HepG2 (cell line): ENCODE measurements at regions not wholly inside any gene's neighbourhood (a gene's known extent, or its start where the extent isn't known, plus 50 kb on each side); places are given as distances from the start of the nearest gene placed in this dataset.

Source experiments
- ATAC-seq: fragments of 200-7000 bp; cut with Tn5 transposase; 3 replicates; pipeline ENCODE4 v1.9.1; 2020; ENCODE audit warnings: mild to moderate bottlenecking, moderate library complexity
- BruUV-seq: library from RNA; stranded (reverse); fragments of 400-500 nt; replicated peaks from 2 replicates; lab custom pipeline; 2021; lab: Mats Ljungman, UMichigan
- CTCF ChIA-PET: fragments of 300-600 bp; formaldehyde crosslinking; extraction: SDS; loops from one replicate; lab custom pipeline; 2021; ENCODE audit warnings: low total read pairs, inconsistent platforms, low intra/inter-chr PET ratio; lab: Yijun Ruan, JAX
- POLR2A ChIA-PET: fragments of 350-600 bp; sonication (Branson Sonifier 250); formaldehyde crosslinking; loops from one replicate; lab custom pipeline; 2020; ENCODE audit warnings: antibody characterized with exemption, inconsistent platforms; lab: Yijun Ruan, JAX
- DNase-seq: peaks from one replicate; pipeline ENCODE4 v3.0.0-alpha.2; 2015; ENCODE audit warnings: low spot score
- FAIRE-seq: peaks from 3 replicates; lab custom pipeline; 2011; peaks lifted over from hg19 to GRCh38; lab: Jason Lieb, UNC
- H2AFZ ChIP-seq: one replicate; pipeline ENCODE4 v1.6.1; 2011; ENCODE audit warnings: low read length, inconsistent platforms
- H3K27ac ChIP-seq: fragments of 300-600 bp; 3 replicates; pipeline ENCODE4 v1.8.0; 2011; ENCODE audit warnings: mixed run types, mild to moderate bottlenecking, mixed read lengths, low read length, inconsistent platforms; ENCODE audit not compliant: insufficient read depth; ENCODE audit errors: extremely low read length
- H3K27me3 ChIP-seq, 2 experiments: fragments of 200-600 bp in 1 of 2; 2 replicates in 1 of 2; 3 replicates in 1 of 2; pipeline versions ENCODE4 v1.6.0 to v1.8.0; 2011; ENCODE audit warnings: low read length in 2 of 2, mild to moderate bottlenecking in 2 of 2, moderate library complexity in 2 of 2, inconsistent platforms in 1 of 2; ENCODE audit not compliant: insufficient read depth in 2 of 2, control insufficient read depth in 1 of 2
- H3K36me3 ChIP-seq, 2 experiments: fragments of 200-600 bp in 1 of 2; replicated peaks in 1 of 2; 2 replicates in 1 of 2; 3 replicates in 1 of 2; pipeline versions ENCODE4 v1.5.1 to v1.8.0; 2011; ENCODE audit warnings: low read length in 2 of 2, inconsistent platforms in 1 of 2; ENCODE audit not compliant: insufficient read depth in 2 of 2, control insufficient read depth in 1 of 2
- H3K4me1 ChIP-seq: 2 replicates; pipeline ENCODE4 v1.5.1; 2012; ENCODE audit warnings: low read length, inconsistent platforms; ENCODE audit not compliant: insufficient read depth
- H3K4me2 ChIP-seq: 2 replicates; pipeline ENCODE4 v1.6.0; 2011; ENCODE audit warnings: low read depth, low read length, inconsistent platforms
- H3K4me3 ChIP-seq, 3 experiments: fragments of 200-600 bp in 1 of 3; sonication (generic), shearing (Covaris generic) in 1 of 3; replicated peaks in 1 of 3; 2 replicates each; pipeline ENCODE4 v1.5.1; 2011 to 2016; ENCODE audit warnings: low read length in 3 of 3, inconsistent platforms in 2 of 3, low read depth in 2 of 3, mild to moderate bottlenecking in 2 of 3, control low read depth in 1 of 3, mixed read lengths in 1 of 3; ENCODE audit not compliant: insufficient read depth in 1 of 3
- H3K79me2 ChIP-seq: one replicate; pipeline ENCODE4 v1.6.1; 2011; ENCODE audit warnings: low read length, inconsistent platforms; ENCODE audit not compliant: insufficient read depth
- H3K9ac ChIP-seq: 2 replicates; pipeline ENCODE4 v1.6.0; 2011; ENCODE audit warnings: mild to moderate bottlenecking, low read depth, low read length, inconsistent platforms; ENCODE audit not compliant: insufficient read depth
- H3K9me3 ChIP-seq: 2 replicates; pipeline ENCODE4 v1.5.1; 2012; ENCODE audit warnings: mild to moderate bottlenecking, low read length
- H4K20me1 ChIP-seq: 2 replicates; pipeline ENCODE4 v1.6.0; 2011; ENCODE audit warnings: inconsistent platforms, mild to moderate bottlenecking, low read length, moderate library complexity; ENCODE audit not compliant: insufficient read depth
- MAFG ChIP-seq: sonication (generic); formaldehyde crosslinking; IDR thresholded peaks from 2 replicates; pipeline ENCODE4 v1.5.1; 2020; ENCODE audit warnings: mild to moderate bottlenecking, missing genetic modification reagents
- MLXIP ChIP-seq: sonication (generic); formaldehyde crosslinking; IDR thresholded peaks from 2 replicates; pipeline ENCODE4 v1.9.0; 2021; ENCODE audit warnings: missing genetic modification reagents, borderline replicate concordance
- SIX1 ChIP-seq: sonication (generic); formaldehyde crosslinking; IDR thresholded peaks from 2 replicates; pipeline ENCODE4 v1.4.0; 2020; ENCODE audit warnings: missing genetic modification reagents, borderline replicate concordance
- SMC3 ChIP-seq: IDR thresholded peaks from 2 replicates; pipeline ENCODE4 v1.6.1; 2011; ENCODE audit warnings: low read length, improper control_type of control experiment
- ZBTB42 ChIP-seq: sonication (generic); formaldehyde crosslinking; IDR thresholded peaks from 2 replicates; pipeline ENCODE4 v1.5.0; 2020; ENCODE audit warnings: mild to moderate bottlenecking, missing genetic modification reagents
- ZBTB49 ChIP-seq: sonication (generic); formaldehyde crosslinking; IDR thresholded peaks from 2 replicates; pipeline ENCODE4 v1.4.0; 2020; ENCODE audit warnings: missing genetic modification reagents, borderline replicate concordance
- ZNF251 ChIP-seq: sonication (generic); formaldehyde crosslinking; IDR thresholded peaks from 2 replicates; pipeline ENCODE4 v1.9.0; 2021; ENCODE audit warnings: mild to moderate bottlenecking, missing genetic modification reagents
- ZNF512 ChIP-seq: sonication (generic); formaldehyde crosslinking; IDR thresholded peaks from 2 replicates; pipeline ENCODE4 v1.4.0; 2020; ENCODE audit warnings: mild to moderate bottlenecking, missing genetic modification reagents
- WGBS: methylation state at CpG from one replicate; pipeline ENCODE4 v1.1.6; 2017; ENCODE audit warnings: low lambda C conversion rate; 5-methylcytosine and 5-hydroxymethylcytosine counted together
- in situ Hi-C: cut with HindIII; loops from 2 replicates; pipeline ENCODE4 v1.10.0; 2017; ENCODE audit warnings: low pct_unique_long_range_greater_than_20kb; ENCODE audit not compliant: extremely low pct_ligation_motif_present
- intact Hi-C: fragments of 100-400 bp; cut with micrococcal nuclease; formaldehyde crosslinking; loops from one replicate; pipeline ENCODE4 v1.10.0; 2022; ENCODE audit not compliant: unreplicated experiment

- in situ Hi-C loops = no loop called here
- no peaks in the 10 kb centered on the region for H3K4me1 ChIP-seq
- H3K79me2 ChIP-seq = no peaks in the 10 kb centered on the region
- ChIA-PET POLR2A (no interaction called here), CTCF (no interaction called here)
- FAIRE-seq = no peak
- no peaks in the 10 kb centered on the region for H3K9me3 ChIP-seq
- WGBS = 24% methylated on average over 8 of the region's 8 CpGs
- no peaks in the 10 kb centered on the region for H3K36me3 ChIP-seq
- no peak for DNase-seq
- no peaks in the 10 kb centered on the region for H3K27me3 ChIP-seq
- BruUV-seq = no TSS peak
- no peak for ATAC-seq
- no peak overlapping the region for H3K4me3 ChIP-seq
- intact Hi-C loops = no loop called here
- TF ChIP-seq ZBTB49 (CRISPR knock-in tag) (no peak), ZNF251 (CRISPR knock-in tag) (no peak)
- H4K20me1 ChIP-seq = no peaks in the 10 kb centered on the region
- H3K27ac ChIP-seq = no peak overlapping the region
- no peak overlapping the region for H3K9ac ChIP-seq
- H3K4me2 ChIP-seq = no peak overlapping the region
- no peak overlapping the region for H2AFZ ChIP-seq
Measured at GRCh38 chr5:110894805-110895204, 156.0 kb downstream of the SLC25A46 start.

- DNase-seq = no peak
- no peaks in the 10 kb centered on the region for H4K20me1 ChIP-seq
- ChIA-PET CTCF (no interaction called here), POLR2A (no interaction called here)
- no peak for ATAC-seq
- no peaks in the 10 kb centered on the region for H3K79me2 ChIP-seq
- in situ Hi-C loops = no loop called here
- no peak for FAIRE-seq
- no TSS peak for BruUV-seq
- TF ChIP-seq ZNF512 (CRISPR knock-in tag) = no peak
- no peak for TF ChIP-seq ZBTB42 (CRISPR knock-in tag)
- TF ChIP-seq MAFG = no peak
- TF ChIP-seq MLXIP = no peak
- TF ChIP-seq SMC3 = no peak
- TF ChIP-seq SIX1 (CRISPR knock-in tag) = no peak
- H2AFZ ChIP-seq = no peak overlapping the region
- H3K9ac ChIP-seq = no peak overlapping the region
- H3K9me3 ChIP-seq = no peaks in the 10 kb centered on the region
- no peaks in the 10 kb centered on the region for H3K27me3 ChIP-seq
- no peak overlapping the region for H3K27ac ChIP-seq
- H3K4me1 ChIP-seq = no peaks in the 10 kb centered on the region
- no peak overlapping the region for H3K4me2 ChIP-seq
- H3K4me3 ChIP-seq = no peak overlapping the region
- intact Hi-C loops = no loop called here
- no peaks in the 10 kb centered on the region for H3K36me3 ChIP-seq
Measured at GRCh38 chr5:110896901-110897300, 158.1 kb downstream of the SLC25A46 start.
